ENCODE measurements at regions not wholly inside any gene's neighbourhood (a gene's known extent, or its start where the extent isn't known, plus 50 kb on each side); places are given as distances from the start of the nearest gene placed in this dataset.

GRCh38 chr5:143970159-143970558 lies 158.2 kb downstream of the HMHB1 start:
- Histone ChIP-seq H3K79me2 (ENCODE audit: low read length) (no peaks in the 10 kb centered on the region), H2AFZ (ENCODE audit: low read length) (no peak overlapping the region), H3K9me3 (ENCODE audit: low read length) (no peaks in the 10 kb centered on the region), H3K9ac (ENCODE audit: low read length) (no peak overlapping the region), H3K9me2 (replicated peaks; ENCODE audit: low read length) (no peaks in the 10 kb centered on the region), H3K27me3 (ENCODE audit: low read length) (no peaks in the 10 kb centered on the region), H3K4me1 (ENCODE audit: insufficient read depth, low read length) (peaks cover 29% of the 10 kb centered on the region), H3K4me3 (ENCODE audit: low read length) (no peak overlapping the region), H3K4me2 (ENCODE audit: low read length) (no peak overlapping the region), H3F3A (ENCODE audit: low read length, unreplicated experiment) (peaks cover 5% of the 10 kb centered on the region), H4K20me1 (ENCODE audit: low read length) (no peaks in the 10 kb centered on the region), H3K27ac (ENCODE audit: low read length) (no peak overlapping the region), H3K36me3 (ENCODE audit: low read depth, low read length) (no peaks in the 10 kb centered on the region; the same call in 1 of the 2 replicates)
- POLR2A ChIA-PET (ENCODE audit: unreplicated experiment) = no interaction called here
- ATAC-seq = no peak
- TF ChIP-seq EZH2phosphoT487 (IDR thresholded peaks at IDR 0.05; ENCODE audit: borderline replicate concordance, low read length) = no peak
- no peak for TF ChIP-seq CTCF (conservative IDR thresholded peaks at IDR 0.05; ENCODE audit: low read depth, low read length)
- no peak for TF ChIP-seq EZH2 (IDR thresholded peaks at IDR 0.05; ENCODE audit: low read length, unreplicated experiment)
- CTCF ChIA-PET = interaction anchor here (0.6 kb wide), 1 partner anchor 557 kb away, joined by 3 read pairs; no protein-coding TSS in a partner anchor
- no peak for DNase-seq
- intact Hi-C loops (cut with micrococcal nuclease) = no loop called here
- no TSS peak for BruUV-seq (replicated peaks)

GRCh38 chr5:143972068-143972467 lies 160.1 kb downstream of the HMHB1 start:
- Histone ChIP-seq H3K4me1 (ENCODE audit: insufficient read depth, low read length) (peaks cover 29% of the 10 kb centered on the region), H3K9ac (ENCODE audit: low read length) (no peak overlapping the region), H2AFZ (ENCODE audit: low read length) (no peak overlapping the region), H3F3A (ENCODE audit: low read length, unreplicated experiment) (peaks cover 5% of the 10 kb centered on the region), H3K4me3 (ENCODE audit: low read length) (no peak overlapping the region), H3K9me2 (replicated peaks; ENCODE audit: low read length) (no peaks in the 10 kb centered on the region), H4K20me1 (ENCODE audit: low read length) (no peaks in the 10 kb centered on the region), H3K27me3 (ENCODE audit: low read length) (no peaks in the 10 kb centered on the region), H3K27ac (ENCODE audit: low read length) (no peak overlapping the region), H3K9me3 (ENCODE audit: low read length) (no peaks in the 10 kb centered on the region), H3K36me3 (ENCODE audit: low read depth, low read length) (no peaks in the 10 kb centered on the region; the same call in 1 of the 2 replicates), H3K79me2 (ENCODE audit: low read length) (no peaks in the 10 kb centered on the region), H3K4me2 (ENCODE audit: low read length) (no peak overlapping the region)
- POLR2A ChIA-PET (ENCODE audit: unreplicated experiment) = no interaction called here
- DNase-seq (no peak), ATAC-seq (no peak)
- CTCF ChIA-PET = no interaction called here
- BruUV-seq (replicated peaks) = no TSS peak
- intact Hi-C loops (cut with micrococcal nuclease) = no loop called here
- TF ChIP-seq EZH2 (IDR thresholded peaks at IDR 0.05; ENCODE audit: low read length, unreplicated experiment) = no peak

GRCh38 chr5:143976055-143976454 lies 164.1 kb downstream of the HMHB1 start:
- no peaks in the 10 kb centered on the region for H3K36me3 ChIP-seq (ENCODE audit: low read depth, low read length)
- no peaks in the 10 kb centered on the region for H3K27me3 ChIP-seq (ENCODE audit: low read length)
- no peak overlapping the region for H3K9ac ChIP-seq (ENCODE audit: low read length)
- H4K20me1 ChIP-seq (ENCODE audit: low read length) = no peaks in the 10 kb centered on the region
- H3K9me2 ChIP-seq (replicated peaks; ENCODE audit: low read length) = no peaks in the 10 kb centered on the region
- no peak overlapping the region for H3K27ac ChIP-seq (ENCODE audit: low read length)
- ChIA-PET CTCF (no interaction called here), POLR2A (ENCODE audit: unreplicated experiment) (interaction anchor here (0.5 kb wide), 1 partner anchor 927 kb away, joined by 4 read pairs; no protein-coding TSS in a partner anchor)
- DNase-seq (peak; percentile 51), ATAC-seq (0 out of 2 replicates have a peak, but pooled peaks have one; percentile 18)
- H3K79me2 ChIP-seq (ENCODE audit: low read length) = no peaks in the 10 kb centered on the region
- BruUV-seq (replicated peaks) = no TSS peak
- H3K4me2 ChIP-seq (ENCODE audit: low read length) = no peak overlapping the region
- no peaks in the 10 kb centered on the region for H3F3A ChIP-seq (ENCODE audit: low read length, unreplicated experiment)
- no peaks in the 10 kb centered on the region for H3K9me3 ChIP-seq (ENCODE audit: low read length)
- intact Hi-C loops (cut with micrococcal nuclease) = no loop called here
- H2AFZ ChIP-seq (ENCODE audit: low read length) = no peak overlapping the region
- no peak for TF ChIP-seq EZH2 (IDR thresholded peaks at IDR 0.05; ENCODE audit: low read length, unreplicated experiment)
- TF ChIP-seq EZH2phosphoT487 (IDR thresholded peaks at IDR 0.05; ENCODE audit: borderline replicate concordance, low read length) = no peak
- no peak for TF ChIP-seq CTCF (conservative IDR thresholded peaks at IDR 0.05; ENCODE audit: low read depth, low read length)
- no peak overlapping the region for H3K4me3 ChIP-seq (ENCODE audit: low read length)
- peaks cover 33% of the 10 kb centered on the region for H3K4me1 ChIP-seq (ENCODE audit: insufficient read depth, low read length)

All from PC-3 (cell line).